Activated effector memory CD4-positive, alpha-beta T cell treated with Interleukin-2 at 50 U/mL for 16 hours (primary cell): ENCODE measurements at regions not wholly inside any gene's neighbourhood (a gene's known extent, or its start where the extent isn't known, plus 50 kb on each side); places are given as distances from the start of the nearest gene placed in this dataset.
"Not testable (repeated sequence)": the region's sequence is repeated elsewhere in the genome, so short reads cannot be mapped to it uniquely, and the experiment has no call there.

ENCODE experiments used
- DNase-seq: peaks from one replicate; pipeline ENCODE4 v3.0.0-alpha.2; 2020

DNA sequence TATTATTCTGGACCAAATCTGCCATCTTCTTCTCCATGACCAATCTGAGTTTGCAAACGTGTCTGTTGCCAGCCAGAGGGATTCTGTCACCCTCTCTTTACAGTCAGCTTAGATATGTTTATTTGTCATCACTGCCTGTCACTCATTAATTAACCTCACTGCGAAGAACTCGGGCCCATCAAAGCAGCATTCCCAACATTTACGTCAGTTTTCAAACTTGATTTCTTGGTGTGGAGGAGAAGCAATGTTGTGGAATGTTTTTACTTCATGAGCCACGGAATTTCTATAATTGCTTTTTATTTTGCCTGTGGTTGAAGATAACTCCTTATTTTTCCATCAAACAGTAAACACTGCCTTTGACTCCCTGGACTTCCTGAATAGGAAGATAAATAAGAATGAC is 91.8 kb upstream of the CNKSR3 start:
- no peak for DNase-seq

GRCh38 chr6:154602708-154603107 is 92.2 kb upstream of the CNKSR3 start:
- DNase-seq, result no peak

GRCh38 chr6:154604119-154604518 is 93.6 kb upstream of the CNKSR3 start:
- DNase-seq, result no peak

- no peak for DNase-seq
These were observed 94.8 kb upstream of the CNKSR3 start for GRCh38 chr6:154605178-154605881.

DNA sequence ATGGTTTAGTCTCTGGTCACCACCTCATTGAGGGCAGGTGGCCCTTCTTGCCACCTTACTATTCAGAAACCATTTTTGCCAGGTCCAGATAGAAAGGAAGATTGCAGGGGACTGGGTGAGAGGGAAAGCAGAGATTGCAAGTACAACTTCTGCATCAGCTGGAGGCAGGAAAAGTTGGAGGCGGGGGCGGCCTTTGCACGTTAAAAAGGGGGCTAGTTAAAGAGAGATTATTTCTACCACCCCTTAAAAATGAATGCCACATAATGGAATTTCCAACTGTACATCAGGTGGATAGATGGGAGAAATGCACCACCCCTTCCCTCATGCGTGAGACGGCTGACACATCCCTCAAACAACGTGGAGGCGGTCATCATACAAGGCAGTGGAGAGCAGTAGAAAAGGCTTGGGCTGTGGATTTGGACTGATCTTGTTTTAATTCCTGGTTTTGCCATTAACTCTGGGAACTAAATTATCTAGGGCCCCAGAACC is 95.4 kb upstream of the CNKSR3 start:
- no peak for DNase-seq

- peak; percentile 12 for DNase-seq
These were observed 96.0 kb upstream of the CNKSR3 start for GRCh38 chr6:154606457-154606856.

- DNase-seq, result no peak
These were observed 96.4 kb upstream of the CNKSR3 start for GRCh38 chr6:154606860-154607259.

DNA sequence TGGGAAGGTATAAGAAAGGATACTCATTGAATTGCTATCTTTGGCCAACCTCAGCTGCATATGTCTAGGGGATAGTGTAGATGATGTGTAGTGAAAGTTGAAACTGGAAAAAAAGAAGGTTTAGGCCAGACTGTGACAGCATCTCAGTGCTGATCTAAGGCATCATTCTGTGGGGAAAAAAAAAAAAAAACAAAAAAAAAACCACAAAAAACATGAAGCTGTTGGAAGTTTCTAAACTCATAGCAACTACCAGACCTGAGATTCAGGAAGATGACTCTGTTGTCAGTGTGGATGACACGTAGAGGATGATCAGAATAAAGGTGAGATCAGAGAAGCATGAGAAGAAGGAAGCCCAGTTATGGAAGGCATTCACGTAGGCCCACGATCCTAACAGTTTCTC is 100.8 kb upstream of the CNKSR3 start:
- DNase-seq, result no peak

DNA sequence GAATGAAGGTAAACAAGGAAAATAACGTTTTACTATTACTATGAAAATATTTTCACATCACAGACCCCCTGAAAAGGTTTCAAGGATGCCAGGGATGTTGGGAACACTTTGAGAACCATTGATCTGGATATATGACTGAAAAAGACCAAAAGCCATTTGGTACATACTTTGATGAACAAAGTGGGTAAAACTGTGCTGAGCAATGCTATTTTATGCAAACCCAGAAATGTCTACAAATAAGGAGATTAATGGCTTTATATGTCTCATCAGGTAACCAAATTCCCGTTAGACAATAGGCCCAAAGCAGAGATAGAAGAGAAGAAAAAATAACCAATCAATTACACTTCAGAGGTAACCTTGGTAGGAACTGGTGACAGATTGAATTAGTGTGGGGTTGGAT is 101.4 kb upstream of the CNKSR3 start:
- DNase-seq, result no peak

- no peak for DNase-seq
These were observed 102.7 kb upstream of the CNKSR3 start for GRCh38 chr6:154613137-154613676.

DNA sequence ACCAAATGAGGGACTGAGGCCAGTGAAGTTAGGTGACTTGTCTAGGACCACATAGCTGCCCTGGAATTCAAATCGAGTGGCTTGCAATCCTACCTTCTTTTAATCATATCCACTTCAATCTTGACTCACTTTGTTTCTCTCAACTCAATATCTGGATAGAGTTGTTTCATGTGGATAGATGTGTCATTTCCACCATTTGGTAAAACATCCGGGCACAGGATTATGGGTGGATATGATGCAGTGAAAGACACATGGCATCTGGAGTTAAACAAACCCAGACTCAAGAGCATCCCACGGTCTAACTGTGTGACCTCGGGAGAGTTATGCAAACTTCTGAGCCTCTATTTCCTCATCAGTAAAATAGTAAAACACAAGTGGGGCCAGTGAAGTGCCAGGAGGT is 103.6 kb upstream of the CNKSR3 start:
- no peak for DNase-seq

- no peak for DNase-seq
These were observed 104.2 kb upstream of the CNKSR3 start for GRCh38 chr6:154614641-154615040.

- no peak for DNase-seq
These were observed 105.1 kb upstream of the CNKSR3 start for GRCh38 chr6:154615483-154616025.

DNA sequence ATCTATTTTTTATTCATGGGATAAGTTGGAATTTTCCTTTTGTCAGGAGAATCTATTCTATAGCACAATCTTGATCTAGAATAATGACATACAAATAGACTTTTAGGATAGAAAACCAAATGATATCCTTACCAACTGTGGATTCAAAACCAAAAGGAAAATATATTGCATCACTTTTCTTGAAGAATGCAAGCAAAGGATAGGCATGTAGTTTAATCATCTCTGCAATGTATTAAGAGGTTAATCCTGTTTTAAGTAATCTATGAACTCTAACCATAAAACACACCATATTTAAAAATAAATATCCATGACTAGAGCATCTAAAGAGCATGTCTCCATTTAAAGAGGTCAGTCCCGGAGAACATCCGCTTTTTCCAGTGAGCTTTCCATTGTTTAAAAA is 106.7 kb upstream of the CNKSR3 start:
- no peak for DNase-seq

- DNase-seq, result no peak
These were observed 108.7 kb upstream of the CNKSR3 start for GRCh38 chr6:154619146-154619545.

DNA sequence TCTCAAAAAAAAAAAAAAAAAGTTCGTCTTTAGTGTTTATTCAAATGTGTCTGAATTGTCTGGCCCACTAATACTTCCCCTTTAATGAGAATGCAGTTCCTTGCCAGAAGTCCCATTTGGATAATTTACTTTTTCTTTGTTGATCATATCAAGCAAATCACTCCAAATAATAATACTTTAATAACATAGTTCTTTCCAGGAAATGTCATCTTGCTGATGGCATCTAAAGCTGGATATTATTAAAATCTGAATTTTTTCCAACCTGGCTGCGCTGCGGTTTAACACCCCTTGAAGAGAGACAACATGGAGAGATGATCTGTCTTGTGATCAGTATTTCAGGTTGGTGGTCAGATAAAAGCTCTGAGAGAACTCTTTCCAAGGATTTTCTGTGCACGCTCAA is 111.2 kb upstream of the CNKSR3 start:
- no peak for DNase-seq

- no peak for DNase-seq
These were observed 110.4 kb upstream of the SCAF8 start for GRCh38 chr6:154622618-154623336.

GRCh38 chr6:154623391-154623790 is 109.8 kb upstream of the SCAF8 start:
- no peak for DNase-seq

GRCh38 chr6:154624038-154624599 is 109.1 kb upstream of the SCAF8 start:
- no peak for DNase-seq

- DNase-seq, result not testable (repeated sequence)
These were observed 108.5 kb upstream of the SCAF8 start for GRCh38 chr6:154624727-154625126.

DNA sequence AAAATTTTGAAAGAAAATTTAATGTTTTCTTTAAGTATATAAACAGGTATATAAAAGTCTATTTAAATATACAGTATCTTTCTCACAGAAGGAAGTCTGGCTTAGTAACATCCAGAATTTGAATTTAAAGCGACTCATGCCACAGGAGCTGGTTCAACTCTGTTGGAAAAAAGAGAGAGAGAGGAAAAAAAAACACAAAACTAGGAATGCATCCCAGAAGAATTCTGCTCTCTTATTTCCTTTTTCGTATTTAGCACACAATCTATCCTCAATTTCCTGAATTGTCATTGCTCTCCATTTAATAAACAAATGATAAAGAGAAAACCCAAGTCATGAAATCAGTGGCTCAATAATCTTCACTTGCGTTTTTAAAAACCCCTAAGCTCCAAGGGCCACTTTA is 107.5 kb upstream of the SCAF8 start:
- DNase-seq, result no peak

DNA sequence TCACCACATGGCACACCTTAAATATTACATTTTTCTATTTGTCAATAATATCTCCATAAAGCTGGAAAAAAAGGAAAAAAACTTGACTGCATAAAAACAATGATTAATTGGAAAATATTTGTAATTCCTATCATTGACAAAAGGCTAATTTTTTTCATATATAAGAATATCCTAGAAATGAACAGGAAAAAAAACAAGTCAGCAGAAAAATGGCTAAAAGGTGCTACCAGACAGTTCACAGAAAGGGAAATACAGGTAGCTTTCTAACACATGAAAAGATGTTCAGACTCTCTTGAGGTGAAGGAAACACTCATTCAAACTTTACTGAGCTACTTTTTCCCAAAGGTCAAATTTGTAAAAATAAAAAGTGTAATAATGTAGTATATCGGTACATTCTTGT is 104.1 kb upstream of the SCAF8 start:
- DNase-seq, result no peak

DNA sequence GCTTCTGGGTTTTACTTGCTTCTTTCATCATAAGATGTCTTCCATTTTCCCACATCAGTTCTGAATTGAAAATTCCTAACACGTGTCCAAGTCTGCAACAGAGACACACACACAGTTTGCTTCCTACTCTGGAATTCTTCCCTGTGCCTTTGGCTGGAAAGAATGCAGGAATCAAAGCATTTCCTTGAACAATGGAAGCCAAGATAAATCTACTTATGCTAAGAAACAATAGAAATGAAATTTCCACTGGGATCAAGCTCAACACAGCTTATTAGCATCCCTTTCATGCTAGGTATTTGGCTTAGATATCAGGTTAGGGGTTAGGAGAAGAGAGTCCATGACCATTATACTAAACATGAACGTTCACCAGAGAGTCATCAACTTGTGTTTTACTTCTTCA is 101.1 kb upstream of the SCAF8 start:
- DNase-seq, result no peak

DNA sequence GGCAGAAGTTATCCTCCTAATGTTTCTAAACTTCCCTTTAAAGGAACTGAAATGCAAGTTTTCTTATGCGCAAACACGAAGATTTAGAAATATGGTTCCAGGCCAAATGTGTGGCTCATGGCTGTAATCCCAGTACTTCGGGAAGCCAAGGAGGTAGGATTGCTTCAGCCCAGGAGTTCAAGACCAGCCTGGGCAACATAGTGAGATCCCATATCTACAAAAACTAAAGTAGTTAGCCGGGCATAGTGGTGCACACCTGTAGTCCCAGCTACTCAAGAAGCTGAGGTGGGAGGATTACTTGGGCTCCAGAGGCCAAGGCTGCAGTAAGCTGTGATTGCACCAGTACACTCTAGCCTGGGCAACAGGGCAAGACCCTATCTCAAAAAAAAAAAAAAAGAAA is 95.8 kb upstream of the SCAF8 start:
- DNase-seq, result no peak
